Astrocyte of the spinal cord (primary cell): ENCODE measurements at regions not wholly inside any gene's neighbourhood (a gene's known extent, or its start where the extent isn't known, plus 50 kb on each side); places are given as distances from the start of the nearest gene placed in this dataset.

ENCODE experiments used
- DNase-seq: peaks from one replicate; pipeline ENCODE4 v3.0.0; 2011; ENCODE audit warnings: low read depth, low spot score
- H3K4me3 ChIP-seq: 2 replicates; pipeline ENCODE4 v1.5.1; 2011; ENCODE audit warnings: low read depth, mild to moderate bottlenecking, low read length, moderate library complexity
- CTCF ChIP-seq: IDR thresholded peaks from 2 replicates; pipeline ENCODE4 v1.5.1; 2012; ENCODE audit warnings: low read depth, mild to moderate bottlenecking, low read length, inconsistent platforms
- in situ Hi-C: cut with HindIII; loops from 2 replicates; pipeline ENCODE4 v1.10.0; 2017; ENCODE audit warnings: low sequenced_read_pairs

- no peak for DNase-seq
- no peak overlapping the region for H3K4me3 ChIP-seq
- in situ Hi-C loops = no loop called here
- TF ChIP-seq CTCF = no peak
These were observed 249.1 kb upstream of the NR4A3 start for GRCh38 chr9:99572567-99572966.

GRCh38 chr9:99573085-99573484 lies 248.6 kb upstream of the NR4A3 start:
- no peak for TF ChIP-seq CTCF
- in situ Hi-C loops = no loop called here
- no peak for DNase-seq
- no peak overlapping the region for H3K4me3 ChIP-seq

GRCh38 chr9:99573886-99574285 lies 247.8 kb upstream of the NR4A3 start:
- no peak for DNase-seq
- no peak for TF ChIP-seq CTCF
- H3K4me3 ChIP-seq = no peak overlapping the region
- in situ Hi-C loops = no loop called here

- TF ChIP-seq CTCF = no peak
- in situ Hi-C loops = no loop called here
- no peak overlapping the region for H3K4me3 ChIP-seq
- DNase-seq = no peak
These were observed 245.7 kb upstream of the NR4A3 start for GRCh38 chr9:99576002-99576401.

- no peak overlapping the region for H3K4me3 ChIP-seq
- no peak for TF ChIP-seq CTCF
- no peak for DNase-seq
- in situ Hi-C loops = no loop called here
These were observed 244.8 kb upstream of the NR4A3 start for GRCh38 chr9:99576876-99577275.

- no peak overlapping the region for H3K4me3 ChIP-seq
- in situ Hi-C loops = no loop called here
- TF ChIP-seq CTCF = no peak
- DNase-seq = no peak
These were observed 244.3 kb upstream of the NR4A3 start for GRCh38 chr9:99577351-99577750.

- no peak overlapping the region for H3K4me3 ChIP-seq
- DNase-seq = no peak
- no peak for TF ChIP-seq CTCF
- in situ Hi-C loops = no loop called here
These were observed 243.0 kb upstream of the NR4A3 start for GRCh38 chr9:99578666-99579065.
